CD4-positive, CD25-positive, alpha-beta regulatory T cell (primary cell): ENCODE measurements at regions not wholly inside any gene's neighbourhood (a gene's known extent, or its start where the extent isn't known, plus 50 kb on each side); places are given as distances from the start of the nearest gene placed in this dataset.
"Not testable (repeated sequence)": the region's sequence is repeated elsewhere in the genome, so short reads cannot be mapped to it uniquely, and the experiment has no call there.

Source experiments
- ATAC-seq, 2 donors: fragments of 150-1000 bp; cut with Tn5 transposase; one replicate each; pipeline ENCODE4 v1.10.0; 2021; ENCODE audit warnings: low read depth in 2 of 2, moderate number of reproducible peaks in 2 of 2, moderate library complexity in 1 of 2
- DNase-seq, 3 donors: peaks; one replicate each; pipeline versions ENCODE4 v3.0.0 to v3.0.0-alpha.2; 2012 to 2022; ENCODE audit warnings: mixed read lengths in 1 of 3
- H3K27ac ChIP-seq: one replicate; pipeline ENCODE4 v1.7.0; 2013; ENCODE audit warnings: mild to moderate bottlenecking, low read length; ENCODE audit not compliant: insufficient read depth, poor library complexity, severe bottlenecking
- H3K27me3 ChIP-seq: one replicate; pipeline ENCODE4 v1.7.0; 2013; ENCODE audit warnings: low read length; ENCODE audit not compliant: control insufficient read depth, insufficient read depth
- H3K36me3 ChIP-seq: one replicate; pipeline ENCODE4 v1.7.0; 2013; ENCODE audit warnings: mild to moderate bottlenecking, low read length, moderate library complexity; ENCODE audit not compliant: control insufficient read depth, insufficient read depth
- H3K4me1 ChIP-seq: 2 replicates; pipeline ENCODE4 v1.7.0; 2013; ENCODE audit warnings: mild to moderate bottlenecking, low read length; ENCODE audit not compliant: insufficient read depth, control insufficient read depth, poor library complexity, severe bottlenecking
- H3K4me3 ChIP-seq: one replicate; pipeline ENCODE4 v1.7.0; 2013; ENCODE audit warnings: low read depth, mild to moderate bottlenecking, low read length, moderate library complexity
- H3K9me3 ChIP-seq, 2 experiments: 1 replicate in 1 of 2; 2 replicates in 1 of 2; pipeline ENCODE4 v1.7.0; 2013; ENCODE audit warnings: low read length in 2 of 2, mild to moderate bottlenecking in 1 of 2, moderate library complexity in 1 of 2; ENCODE audit not compliant: control insufficient read depth in 2 of 2
- H3K27ac Mint-ChIP-seq, 3 donors: one replicate each; pipeline ENCODE4 v1.8.0; 2020 to 2022; ENCODE audit warnings: mild to moderate bottlenecking in 3 of 3, mixed read lengths in 3 of 3, moderate library complexity in 2 of 3
- H3K27me3 Mint-ChIP-seq: one replicate; pipeline ENCODE4 v1.8.0; 2022; ENCODE audit warnings: mild to moderate bottlenecking, mixed read lengths
- H3K36me3 Mint-ChIP-seq: one replicate; pipeline ENCODE4 v1.8.0; 2020; ENCODE audit warnings: mixed read lengths
- H3K4me1 Mint-ChIP-seq, 4 donors: one replicate each; pipeline ENCODE4 v1.8.0; 2020 to 2022; ENCODE audit warnings: mixed read lengths in 4 of 4, mild to moderate bottlenecking in 1 of 4
- H3K4me3 Mint-ChIP-seq, 4 donors: one replicate each; pipeline ENCODE4 v1.8.0; 2020 to 2022; ENCODE audit warnings: mild to moderate bottlenecking in 4 of 4, mixed read lengths in 4 of 4, moderate library complexity in 3 of 4
- H3K9me3 Mint-ChIP-seq, 7 donors: one replicate each; pipeline ENCODE4 v1.8.0; 2020 to 2022; ENCODE audit warnings: mixed read lengths in 7 of 7, mild to moderate bottlenecking in 3 of 7, moderate library complexity in 2 of 7

GRCh38 chr4:19156786-19157185, 1094.9 kb upstream of the SLIT2 start:
- H3K4me3 Mint-ChIP-seq = no peak overlapping the region
- no peak overlapping the region for H3K27ac Mint-ChIP-seq
- DNase-seq (no peak), ATAC-seq (no peak)
- Histone ChIP-seq H3K4me3 (no peak overlapping the region), H3K9me3 (peaks cover 0 to 4% of the 10 kb centered on the region in 2 experiments), H3K27me3 (no peaks in the 10 kb centered on the region), H3K4me1 (no peaks in the 10 kb centered on the region), H3K36me3 (no peaks in the 10 kb centered on the region), H3K27ac (no peak overlapping the region)
- H3K36me3 Mint-ChIP-seq = no peaks in the 10 kb centered on the region
- H3K27me3 Mint-ChIP-seq = no peaks in the 10 kb centered on the region
- H3K9me3 Mint-ChIP-seq = peaks cover 4 to 36% (median 14%) of the 10 kb centered on the region in 7 donors
- H3K4me1 Mint-ChIP-seq = no peaks in the 10 kb centered on the region

GRCh38 chr4:19155568-19155967, 1096.1 kb upstream of the SLIT2 start:
- H3K27ac ChIP-seq = no peak overlapping the region
- H3K4me3 ChIP-seq = no peak overlapping the region
- no peaks in the 10 kb centered on the region for H3K27me3 Mint-ChIP-seq
- DNase-seq (no peak), ATAC-seq (no peak)
- peak overlapping the region in 1 of 3 donors; percentile 40 for H3K27ac Mint-ChIP-seq
- H3K27me3 ChIP-seq = no peaks in the 10 kb centered on the region
- no peaks in the 10 kb centered on the region for H3K36me3 Mint-ChIP-seq
- no peak overlapping the region for H3K4me3 Mint-ChIP-seq
- H3K9me3 ChIP-seq = peaks cover 0 to 4% of the 10 kb centered on the region in 2 experiments
- peaks cover 4 to 34% (median 13%) of the 10 kb centered on the region in 7 donors for H3K9me3 Mint-ChIP-seq
- H3K36me3 ChIP-seq = no peaks in the 10 kb centered on the region
- H3K4me1 ChIP-seq = no peaks in the 10 kb centered on the region
- no peaks in the 10 kb centered on the region for H3K4me1 Mint-ChIP-seq

- peaks cover 4 to 32% (median 11%) of the 10 kb centered on the region in 7 donors for H3K9me3 Mint-ChIP-seq
- not testable (repeated sequence) for H3K36me3 Mint-ChIP-seq
Measured at GRCh38 chr4:19154267-19154666, 1097.4 kb upstream of the SLIT2 start.

GRCh38 chr4:19152264-19152663, 1099.4 kb upstream of the SLIT2 start:
- ATAC-seq (no peak), DNase-seq (no peak)
- H3K4me3 Mint-ChIP-seq = no peak overlapping the region
- Histone ChIP-seq H3K9me3 (peaks cover under 1 to 4% of the 10 kb centered on the region in 2 experiments), H3K27me3 (no peaks in the 10 kb centered on the region), H3K36me3 (no peaks in the 10 kb centered on the region), H3K4me1 (no peaks in the 10 kb centered on the region), H3K27ac (no peak overlapping the region), H3K4me3 (no peak overlapping the region)
- no peaks in the 10 kb centered on the region for H3K4me1 Mint-ChIP-seq
- no peak overlapping the region for H3K27ac Mint-ChIP-seq
- no peaks in the 10 kb centered on the region for H3K36me3 Mint-ChIP-seq
- H3K9me3 Mint-ChIP-seq = peaks cover 4 to 29% (median 13%) of the 10 kb centered on the region in 7 donors
- H3K27me3 Mint-ChIP-seq = no peaks in the 10 kb centered on the region

More at GRCh38 chr4:19154267-19154666, 1097.4 kb upstream of the SLIT2 start:
- not testable (repeated sequence) for H3K4me3 Mint-ChIP-seq, H3K4me1 Mint-ChIP-seq, H3K27ac ChIP-seq, H3K27me3 ChIP-seq, H3K36me3 ChIP-seq, H3K4me1 ChIP-seq, DNase-seq, H3K27me3 Mint-ChIP-seq, ATAC-seq, H3K4me3 ChIP-seq, H3K27ac Mint-ChIP-seq, H3K9me3 ChIP-seq

GRCh38 chr4:19151684-19152083, 1100.0 kb upstream of the SLIT2 start:
- Mint-ChIP-seq H3K9me3 (peaks cover 6 to 35% (median 13%) of the 10 kb centered on the region in 7 donors), H3K4me1 (no peaks in the 10 kb centered on the region), H3K27ac (no peak overlapping the region), H3K4me3 (no peak overlapping the region), H3K36me3 (no peaks in the 10 kb centered on the region), H3K27me3 (no peaks in the 10 kb centered on the region)
- Histone ChIP-seq H3K36me3 (no peaks in the 10 kb centered on the region), H3K27me3 (no peaks in the 10 kb centered on the region), H3K4me3 (no peak overlapping the region), H3K4me1 (no peaks in the 10 kb centered on the region), H3K9me3 (peaks cover under 1 to 2% of the 10 kb centered on the region in 2 experiments), H3K27ac (no peak overlapping the region)
- DNase-seq = no peak
- ATAC-seq = no peak

- H3K27me3 Mint-ChIP-seq = no peaks in the 10 kb centered on the region
- peaks cover 0 to 2% of the 10 kb centered on the region in 2 experiments for H3K9me3 ChIP-seq
- H3K27ac ChIP-seq = no peak overlapping the region
- DNase-seq (no peak), ATAC-seq (no peak)
- no peak overlapping the region for H3K27ac Mint-ChIP-seq
- no peaks in the 10 kb centered on the region for H3K4me1 Mint-ChIP-seq
- no peaks in the 10 kb centered on the region for H3K36me3 Mint-ChIP-seq
- peaks cover 2 to 34% (median 9%) of the 10 kb centered on the region in 7 donors for H3K9me3 Mint-ChIP-seq
- H3K27me3 ChIP-seq = no peaks in the 10 kb centered on the region
- no peak overlapping the region for H3K4me3 ChIP-seq
- no peaks in the 10 kb centered on the region for H3K4me1 ChIP-seq
- no peaks in the 10 kb centered on the region for H3K36me3 ChIP-seq
- no peak overlapping the region for H3K4me3 Mint-ChIP-seq
Measured at GRCh38 chr4:19146038-19146437, 1105.7 kb upstream of the SLIT2 start.

GRCh38 chr4:19135895-19136633, 1114.5 kb upstream of the LCORL start:
- H3K27ac Mint-ChIP-seq = no peak overlapping the region
- Histone ChIP-seq H3K9me3 (no peaks in the 10 kb centered on the region), H3K4me3 (no peak overlapping the region), H3K27ac (no peak overlapping the region), H3K36me3 (no peaks in the 10 kb centered on the region), H3K27me3 (no peaks in the 10 kb centered on the region), H3K4me1 (no peaks in the 10 kb centered on the region)
- H3K9me3 Mint-ChIP-seq = peaks cover 0 to 28% (median 7%) of the 10 kb centered on the region in 7 donors
- no peak overlapping the region for H3K4me3 Mint-ChIP-seq
- DNase-seq (no peak), ATAC-seq (no peak)
- no peaks in the 10 kb centered on the region for H3K4me1 Mint-ChIP-seq
- no peaks in the 10 kb centered on the region for H3K36me3 Mint-ChIP-seq
- H3K27me3 Mint-ChIP-seq = no peaks in the 10 kb centered on the region

GRCh38 chr4:19134685-19135084, 1113.1 kb upstream of the LCORL start:
- Histone ChIP-seq H3K27ac (no peak overlapping the region), H3K4me3 (no peak overlapping the region), H3K9me3 (no peaks in the 10 kb centered on the region), H3K27me3 (no peaks in the 10 kb centered on the region), H3K4me1 (no peaks in the 10 kb centered on the region), H3K36me3 (no peaks in the 10 kb centered on the region)
- DNase-seq (no peak), ATAC-seq (no peak)
- H3K9me3 Mint-ChIP-seq = peaks cover 0 to 26% (median 7%) of the 10 kb centered on the region in 7 donors
- H3K4me3 Mint-ChIP-seq = no peak overlapping the region
- H3K27ac Mint-ChIP-seq = no peak overlapping the region
- H3K4me1 Mint-ChIP-seq = no peaks in the 10 kb centered on the region
- H3K36me3 Mint-ChIP-seq = no peaks in the 10 kb centered on the region
- no peaks in the 10 kb centered on the region for H3K27me3 Mint-ChIP-seq
